22Rv1 (cell line): ENCODE measurements at regions not wholly inside any gene's neighbourhood (a gene's known extent, or its start where the extent isn't known, plus 50 kb on each side); places are given as distances from the start of the nearest gene placed in this dataset.

Experiments
- CTCF ChIP-seq: fragments of 450-650 bp; IDR thresholded peaks from 2 replicates; pipeline ENCODE4 v1.5.1; 2017; ENCODE audit warnings: mild to moderate bottlenecking
- ZFX ChIP-seq: fragments of 450-650 bp; IDR thresholded peaks from 2 replicates; pipeline ENCODE4 v1.6.1; 2017; ENCODE audit warnings: antibody characterized with exemption, borderline replicate concordance

- TF ChIP-seq CTCF = no peak
- TF ChIP-seq ZFX = no peak
Observed at GRCh38 chr1:118445156-118445555, 260.1 kb upstream of the SPAG17 start.
